Calu3 (cell line): ENCODE measurements at regions not wholly inside any gene's neighbourhood (a gene's known extent, or its start where the extent isn't known, plus 50 kb on each side); places are given as distances from the start of the nearest gene placed in this dataset.

Experiments used
- BruUV-seq: library from RNA; stranded (reverse); fragments of 400-500 nt; replicated peaks from 2 replicates; lab custom pipeline; 2021; lab: Mats Ljungman, UMichigan
- CTCF ChIA-PET: fragments of 300-600 bp; sonication (Branson Sonifier 250); formaldehyde crosslinking; loops from one replicate; lab custom pipeline; 2022; ENCODE audit warnings: antibody characterized with exemption; lab: Charles Lee
- DNase-seq: peaks from one replicate; pipeline ENCODE4 v3.0.0; 2022
- H3K27ac Mint-ChIP-seq: one replicate; pipeline ENCODE4 v1.8.0; 2022; ENCODE audit warnings: mixed read lengths; ENCODE audit not compliant: unreplicated experiment
- H3K27me3 Mint-ChIP-seq: one replicate; pipeline ENCODE4 v1.8.0; 2022; ENCODE audit warnings: mixed read lengths; ENCODE audit not compliant: unreplicated experiment
- H3K36me3 Mint-ChIP-seq: one replicate; pipeline ENCODE4 v1.8.0; 2022; ENCODE audit warnings: mild to moderate bottlenecking, moderate library complexity, mixed read lengths; ENCODE audit not compliant: insufficient read depth, unreplicated experiment
- H3K4me1 Mint-ChIP-seq: one replicate; pipeline ENCODE4 v1.8.0; 2022; ENCODE audit warnings: mild to moderate bottlenecking, low read depth, mixed read lengths; ENCODE audit not compliant: unreplicated experiment
- H3K4me3 Mint-ChIP-seq: one replicate; pipeline ENCODE4 v1.8.0; 2022; ENCODE audit warnings: mild to moderate bottlenecking, low read depth, moderate library complexity, mixed read lengths; ENCODE audit not compliant: unreplicated experiment
- H3K9me3 Mint-ChIP-seq: one replicate; pipeline ENCODE4 v1.8.0; 2022; ENCODE audit warnings: low read depth, mixed read lengths; ENCODE audit not compliant: unreplicated experiment
- intact Hi-C: fragments of 100-400 bp; cut with micrococcal nuclease; formaldehyde crosslinking; loops from one replicate; pipeline ENCODE4 v1.10.0; 2022; ENCODE audit not compliant: unreplicated experiment
- TF ChIP-seq, protein P1 (sequence below): fragments of 200-600 bp; IDR thresholded peaks from one replicate; pipeline ENCODE4 v1.8.0; 2022; ENCODE audit warnings: antibody characterized with exemption; ENCODE audit not compliant: unreplicated experiment

DNA sequence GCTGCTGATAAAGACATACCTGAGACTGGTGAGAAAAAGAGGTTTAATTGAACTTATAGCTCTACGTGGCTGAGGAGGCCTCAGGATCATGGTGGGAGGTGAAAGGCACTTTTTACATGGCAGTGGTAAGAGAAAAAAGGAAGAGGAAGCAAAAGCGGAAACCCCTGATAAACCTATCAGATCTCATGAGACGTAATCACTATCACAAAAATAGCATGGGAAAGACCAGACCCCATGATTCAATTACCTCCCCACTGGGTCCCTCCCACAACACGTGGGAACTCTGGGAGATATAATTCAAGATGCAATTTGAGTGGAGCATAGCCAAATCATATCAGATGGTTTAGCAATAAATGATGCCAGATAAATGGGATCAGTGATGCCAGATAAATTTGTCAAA, 892.0 kb upstream of the CELF2 start:
- intact Hi-C loops: no loop called here
- Mint-ChIP-seq H3K4me1 (no peaks in the 10 kb centered on the region), H3K27ac (no peak overlapping the region), H3K36me3 (no peaks in the 10 kb centered on the region), H3K4me3 (no peak overlapping the region), H3K27me3 (no peaks in the 10 kb centered on the region), H3K9me3 (peaks cover 10% of the 10 kb centered on the region)
- CTCF ChIA-PET: no interaction called here
- BruUV-seq: no TSS peak
- DNase-seq: no peak
- TF ChIP-seq, protein P1, sequence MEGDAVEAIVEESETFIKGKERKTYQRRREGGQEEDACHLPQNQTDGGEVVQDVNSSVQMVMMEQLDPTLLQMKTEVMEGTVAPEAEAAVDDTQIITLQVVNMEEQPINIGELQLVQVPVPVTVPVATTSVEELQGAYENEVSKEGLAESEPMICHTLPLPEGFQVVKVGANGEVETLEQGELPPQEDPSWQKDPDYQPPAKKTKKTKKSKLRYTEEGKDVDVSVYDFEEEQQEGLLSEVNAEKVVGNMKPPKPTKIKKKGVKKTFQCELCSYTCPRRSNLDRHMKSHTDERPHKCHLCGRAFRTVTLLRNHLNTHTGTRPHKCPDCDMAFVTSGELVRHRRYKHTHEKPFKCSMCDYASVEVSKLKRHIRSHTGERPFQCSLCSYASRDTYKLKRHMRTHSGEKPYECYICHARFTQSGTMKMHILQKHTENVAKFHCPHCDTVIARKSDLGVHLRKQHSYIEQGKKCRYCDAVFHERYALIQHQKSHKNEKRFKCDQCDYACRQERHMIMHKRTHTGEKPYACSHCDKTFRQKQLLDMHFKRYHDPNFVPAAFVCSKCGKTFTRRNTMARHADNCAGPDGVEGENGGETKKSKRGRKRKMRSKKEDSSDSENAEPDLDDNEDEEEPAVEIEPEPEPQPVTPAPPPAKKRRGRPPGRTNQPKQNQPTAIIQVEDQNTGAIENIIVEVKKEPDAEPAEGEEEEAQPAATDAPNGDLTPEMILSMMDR: no peak

DNA sequence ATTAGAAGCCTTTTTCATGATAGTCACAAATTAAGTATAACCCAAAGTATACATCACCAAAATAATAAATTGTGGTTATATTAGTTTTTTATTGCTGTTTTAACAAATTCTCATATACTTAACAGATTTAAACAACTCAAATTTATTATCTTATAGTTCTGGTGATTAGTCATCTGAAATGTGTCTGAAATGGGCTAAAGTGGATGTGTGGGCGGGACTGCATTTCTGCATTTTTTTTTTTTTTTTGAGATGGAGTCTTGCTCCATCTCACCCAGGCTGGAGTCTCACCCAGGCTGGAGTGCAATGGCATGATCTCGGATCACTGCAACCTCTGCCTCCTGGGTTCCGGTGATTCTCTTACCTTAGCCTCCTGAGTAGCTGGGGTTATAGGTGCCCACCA, 891.5 kb upstream of the CELF2 start:
- no peaks in the 10 kb centered on the region for H3K4me1 Mint-ChIP-seq
- CTCF ChIA-PET: no interaction called here
- no TSS peak for BruUV-seq
- no peak overlapping the region for H3K4me3 Mint-ChIP-seq
- no peak for DNase-seq
- H3K36me3 Mint-ChIP-seq: no peaks in the 10 kb centered on the region
- no peaks in the 10 kb centered on the region for H3K27me3 Mint-ChIP-seq
- H3K9me3 Mint-ChIP-seq: peaks cover 10% of the 10 kb centered on the region
- intact Hi-C loops: no loop called here
- H3K27ac Mint-ChIP-seq: no peak overlapping the region
- TF ChIP-seq, protein P1: no peak

DNA sequence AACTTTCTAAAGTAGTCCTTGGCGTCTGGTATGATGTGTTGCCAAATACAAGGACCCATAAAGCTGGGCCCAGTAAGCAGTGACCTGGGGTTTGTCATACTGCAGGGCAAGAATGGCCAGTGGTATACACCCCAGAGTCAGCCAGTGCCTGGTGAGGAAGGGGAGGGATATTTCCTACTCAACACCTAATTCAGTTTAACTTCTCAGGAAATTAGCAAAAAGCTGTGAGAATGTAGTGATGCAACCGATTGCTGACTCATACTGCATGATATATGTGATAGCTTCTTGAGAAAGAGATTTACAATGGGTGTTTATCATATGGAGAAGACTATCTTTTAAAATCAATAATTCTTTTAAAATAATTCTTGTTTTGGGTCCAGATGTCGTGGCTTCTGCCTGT, 889.3 kb upstream of the CELF2 start:
- CTCF ChIA-PET: no interaction called here
- no peak overlapping the region for H3K4me3 Mint-ChIP-seq
- no peak for DNase-seq
- no TSS peak for BruUV-seq
- TF ChIP-seq, protein P1: no peak
- no peak overlapping the region for H3K27ac Mint-ChIP-seq
- H3K36me3 Mint-ChIP-seq: no peaks in the 10 kb centered on the region
- H3K27me3 Mint-ChIP-seq: no peaks in the 10 kb centered on the region
- intact Hi-C loops: no loop called here
- no peaks in the 10 kb centered on the region for H3K4me1 Mint-ChIP-seq
- peaks cover 10% of the 10 kb centered on the region for H3K9me3 Mint-ChIP-seq

DNA sequence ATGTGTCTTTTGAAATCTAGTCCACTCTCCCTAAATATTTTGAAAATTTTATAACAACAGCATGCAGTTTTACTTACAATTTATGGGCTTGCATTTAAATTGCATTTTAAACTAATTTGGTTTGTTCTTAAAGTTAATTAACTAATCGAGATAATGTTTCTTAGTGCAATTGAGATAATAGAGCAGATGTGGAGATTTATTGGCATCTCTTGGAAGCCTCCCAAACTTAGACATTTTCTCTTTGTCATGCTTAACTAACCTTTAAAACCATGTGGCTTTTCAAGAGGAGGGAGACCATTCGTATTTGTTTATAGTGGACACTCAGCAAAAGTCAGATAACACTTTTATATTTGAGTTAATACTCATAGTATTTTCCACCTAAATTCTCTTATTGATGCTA, 887.0 kb upstream of the CELF2 start:
- CTCF ChIA-PET: no interaction called here
- no peak for DNase-seq
- Mint-ChIP-seq H3K27me3 (no peaks in the 10 kb centered on the region), H3K27ac (no peak overlapping the region), H3K9me3 (peaks cover 2% of the 10 kb centered on the region), H3K4me1 (no peaks in the 10 kb centered on the region), H3K4me3 (no peak overlapping the region), H3K36me3 (no peaks in the 10 kb centered on the region)
- TF ChIP-seq, protein P1: no peak
- intact Hi-C loops: no loop called here
- no TSS peak for BruUV-seq
